Caco-2 (cell line): ENCODE measurements at regions not wholly inside any gene's neighbourhood (a gene's known extent, or its start where the extent isn't known, plus 50 kb on each side); places are given as distances from the start of the nearest gene placed in this dataset.

Source experiments
- BruUV-seq: library from RNA; stranded (reverse); fragments of 400-500 nt; replicated peaks from 2 replicates; lab custom pipeline; 2021; lab: Mats Ljungman, UMichigan
- CTCF ChIA-PET: fragments of 300-600 bp; sonication (Branson Sonifier 250); formaldehyde crosslinking; loops from one replicate; lab custom pipeline; 2022; ENCODE audit warnings: antibody characterized with exemption; lab: Charles Lee
- POLR2A ChIA-PET: fragments of 300-600 bp; sonication (Branson Sonifier 250); formaldehyde crosslinking; loops from one replicate; lab custom pipeline; 2022; ENCODE audit warnings: antibody characterized with exemption; lab: Charles Lee
- DNase-seq, 2 experiments: peaks; one replicate each; pipeline versions ENCODE4 v3.0.0 to v3.0.0-alpha.2; 2020 to 2022
- H3K27me3 ChIP-seq: replicated peaks from 2 replicates; pipeline ENCODE4 v1.6.0; 2011; ENCODE audit warnings: low read length; ENCODE audit not compliant: control insufficient read depth, insufficient read depth
- H3K36me3 ChIP-seq: 2 replicates; pipeline ENCODE4 v1.5.1; 2011; ENCODE audit warnings: low read length; ENCODE audit not compliant: control insufficient read depth, insufficient read depth
- H3K4me1 ChIP-seq: fragments of 250-450 bp; sonication (Bioruptor Pico); 2 replicates; pipeline ENCODE4 v1.5.1; 2020; ENCODE audit warnings: mild to moderate bottlenecking
- H3K4me3 ChIP-seq: 2 replicates; pipeline ENCODE4 v1.5.1; 2011; ENCODE audit warnings: low read depth, mild to moderate bottlenecking, control low read depth, low read length
- H3K9me3 ChIP-seq: fragments of 250-450 bp; sonication (Bioruptor Pico); 2 replicates; pipeline ENCODE4 v1.5.1; 2020; ENCODE audit warnings: mild to moderate bottlenecking, moderate library complexity
- H3K27ac Mint-ChIP-seq: one replicate; pipeline ENCODE4 v1.8.0; 2022; ENCODE audit warnings: mixed read lengths; ENCODE audit not compliant: unreplicated experiment
- H3K27me3 Mint-ChIP-seq: one replicate; pipeline ENCODE4 v1.8.0; 2022; ENCODE audit warnings: mixed read lengths; ENCODE audit not compliant: insufficient read depth, unreplicated experiment
- H3K36me3 Mint-ChIP-seq: one replicate; pipeline ENCODE4 v1.8.0; 2022; ENCODE audit warnings: mild to moderate bottlenecking, mixed read lengths; ENCODE audit not compliant: insufficient read depth, unreplicated experiment
- H3K4me1 Mint-ChIP-seq: one replicate; pipeline ENCODE4 v1.8.0; 2022; ENCODE audit warnings: low read depth, mixed read lengths; ENCODE audit not compliant: unreplicated experiment
- H3K4me3 Mint-ChIP-seq: one replicate; pipeline ENCODE4 v1.8.0; 2022; ENCODE audit warnings: mild to moderate bottlenecking, moderate library complexity, mixed read lengths; ENCODE audit not compliant: unreplicated experiment
- H3K9me3 Mint-ChIP-seq: one replicate; pipeline ENCODE4 v1.8.0; 2022; ENCODE audit warnings: mixed read lengths; ENCODE audit not compliant: unreplicated experiment
- intact Hi-C: fragments of 100-400 bp; cut with micrococcal nuclease; formaldehyde crosslinking; loops from one replicate; pipeline ENCODE4 v1.10.0; 2022; ENCODE audit not compliant: unreplicated experiment
- TF ChIP-seq, protein P1 (sequence below), 2 experiments: fragments of 200-600 bp in 1 of 2; IDR thresholded peaks; 1 replicate in 1 of 2; 2 replicates in 1 of 2; pipeline versions ENCODE4 v1.5.1 to v1.8.0; 2011 to 2022; ENCODE audit warnings: antibody characterized with exemption in 1 of 2, control low read depth in 1 of 2, inconsistent platforms in 1 of 2, low read depth in 1 of 2, low read length in 1 of 2, mild to moderate bottlenecking in 1 of 2, moderate library complexity in 1 of 2; ENCODE audit not compliant: insufficient read depth in 1 of 2, severe bottlenecking in 1 of 2, unreplicated experiment in 1 of 2

DNA sequence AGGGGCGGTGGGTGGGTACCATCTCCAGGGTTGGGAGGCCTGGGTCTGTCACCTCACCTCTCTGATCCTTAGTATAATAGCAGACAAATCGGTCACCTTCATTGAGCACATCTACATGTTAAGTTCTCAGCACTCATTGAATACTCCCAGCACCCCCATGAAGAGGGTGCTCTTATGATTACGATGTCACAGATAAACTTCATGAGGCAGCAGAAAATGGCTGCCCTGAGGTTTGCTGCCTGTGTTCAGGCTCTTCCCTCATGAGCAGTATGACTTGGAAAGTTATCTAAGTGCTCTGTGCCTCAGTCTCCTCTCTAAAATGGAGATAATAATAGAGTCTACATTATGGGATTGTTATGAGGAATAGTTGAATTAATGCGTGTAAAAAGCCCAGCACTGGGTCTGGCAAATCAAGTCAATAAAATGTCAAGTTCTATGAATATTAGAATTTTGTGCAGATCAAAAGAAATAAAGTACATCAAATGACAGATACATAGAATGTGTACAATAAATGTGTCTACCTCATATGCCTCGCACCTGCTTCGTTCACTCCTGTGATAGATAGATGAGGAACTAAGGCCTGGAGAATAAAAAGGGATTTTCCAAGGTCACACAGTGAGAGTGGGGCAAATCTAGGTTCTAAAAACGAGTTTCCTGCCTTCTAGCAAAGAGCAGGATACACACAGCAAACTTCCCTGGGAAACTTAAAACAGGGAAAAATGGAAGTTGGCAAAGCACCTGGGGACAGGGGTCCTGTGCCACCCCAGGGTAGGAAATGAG lies 142.2 kb upstream of the MRPS22 start:
- TF ChIP-seq, protein P1, sequence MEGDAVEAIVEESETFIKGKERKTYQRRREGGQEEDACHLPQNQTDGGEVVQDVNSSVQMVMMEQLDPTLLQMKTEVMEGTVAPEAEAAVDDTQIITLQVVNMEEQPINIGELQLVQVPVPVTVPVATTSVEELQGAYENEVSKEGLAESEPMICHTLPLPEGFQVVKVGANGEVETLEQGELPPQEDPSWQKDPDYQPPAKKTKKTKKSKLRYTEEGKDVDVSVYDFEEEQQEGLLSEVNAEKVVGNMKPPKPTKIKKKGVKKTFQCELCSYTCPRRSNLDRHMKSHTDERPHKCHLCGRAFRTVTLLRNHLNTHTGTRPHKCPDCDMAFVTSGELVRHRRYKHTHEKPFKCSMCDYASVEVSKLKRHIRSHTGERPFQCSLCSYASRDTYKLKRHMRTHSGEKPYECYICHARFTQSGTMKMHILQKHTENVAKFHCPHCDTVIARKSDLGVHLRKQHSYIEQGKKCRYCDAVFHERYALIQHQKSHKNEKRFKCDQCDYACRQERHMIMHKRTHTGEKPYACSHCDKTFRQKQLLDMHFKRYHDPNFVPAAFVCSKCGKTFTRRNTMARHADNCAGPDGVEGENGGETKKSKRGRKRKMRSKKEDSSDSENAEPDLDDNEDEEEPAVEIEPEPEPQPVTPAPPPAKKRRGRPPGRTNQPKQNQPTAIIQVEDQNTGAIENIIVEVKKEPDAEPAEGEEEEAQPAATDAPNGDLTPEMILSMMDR (IDR thresholded peaks at IDR 0.05; ENCODE audit: insufficient read depth in 1 of 2, low read depth in 1 of 2, low read length in 1 of 2, severe bottlenecking in 1 of 2, unreplicated experiment in 1 of 2), result no peak
- no peak overlapping the region for H3K4me3 Mint-ChIP-seq
- H3K36me3 ChIP-seq, result no peaks in the 10 kb centered on the region
- H3K36me3 Mint-ChIP-seq, result no peaks in the 10 kb centered on the region
- DNase-seq, result no peak
- no peak overlapping the region for H3K4me3 ChIP-seq
- H3K9me3 ChIP-seq, result peaks cover 2% of the 10 kb centered on the region; the same call in 1 of the 2 replicates
- no peaks in the 10 kb centered on the region for H3K4me1 Mint-ChIP-seq
- CTCF ChIA-PET, result interaction anchor here (1.3 to 1.5 kb wide), 3 partner anchors 88 to 128 kb away, joined by 4 to 13 read pairs (median 5); no protein-coding TSS in a partner anchor
- H3K4me1 ChIP-seq, result no peaks in the 10 kb centered on the region
- no peaks in the 10 kb centered on the region for H3K27me3 Mint-ChIP-seq
- POLR2A ChIA-PET, result no interaction called here
- BruUV-seq, result no TSS peak
- no peak overlapping the region for H3K27ac Mint-ChIP-seq
- no peaks in the 10 kb centered on the region for H3K27me3 ChIP-seq
- intact Hi-C loops, result loop anchor here (1.0 to 5.0 kb wide), 3 partner anchors 89 to 260 kb away; no protein-coding TSS in a partner anchor
- H3K9me3 Mint-ChIP-seq, result no peaks in the 10 kb centered on the region

- H3K27me3 ChIP-seq, result no peaks in the 10 kb centered on the region
- no TSS peak for BruUV-seq
- Mint-ChIP-seq H3K27ac (no peak overlapping the region), H3K36me3 (no peaks in the 10 kb centered on the region), H3K4me1 (no peaks in the 10 kb centered on the region), H3K27me3 (no peaks in the 10 kb centered on the region), H3K9me3 (no peaks in the 10 kb centered on the region), H3K4me3 (no peak overlapping the region)
- intact Hi-C loops, result loop anchor here (1.0 to 5.0 kb wide), 3 partner anchors 90 to 261 kb away; no protein-coding TSS in a partner anchor
- no peaks in the 10 kb centered on the region for H3K9me3 ChIP-seq
- TF ChIP-seq, protein P1 (IDR thresholded peaks at IDR 0.05; ENCODE audit: insufficient read depth in 1 of 2, low read depth in 1 of 2, low read length in 1 of 2, severe bottlenecking in 1 of 2, unreplicated experiment in 1 of 2), result peak; percentile 22 to 65
- CTCF ChIA-PET, result interaction anchor here (0.6 to 1.6 kb wide), 5 partner anchors 89 to 266 kb away, joined by 4 to 13 read pairs (median 5); no protein-coding TSS in a partner anchor
- H3K4me3 ChIP-seq, result no peak overlapping the region
- H3K4me1 ChIP-seq, result no peaks in the 10 kb centered on the region
- DNase-seq, result peak; percentile 68 to 75
- POLR2A ChIA-PET, result no interaction called here
- no peaks in the 10 kb centered on the region for H3K36me3 ChIP-seq
Observed at GRCh38 chr3:139202226-139202958, 141.4 kb upstream of the MRPS22 start.

- no TSS peak for BruUV-seq
- H3K4me3 Mint-ChIP-seq, result no peak overlapping the region
- POLR2A ChIA-PET, result no interaction called here
- H3K36me3 ChIP-seq, result no peaks in the 10 kb centered on the region
- intact Hi-C loops, result loop anchor here (1.0 to 5.0 kb wide), 3 partner anchors 90 to 262 kb away; no protein-coding TSS in a partner anchor
- H3K27me3 Mint-ChIP-seq, result peaks cover 4% of the 10 kb centered on the region
- CTCF ChIA-PET, result interaction anchor here (1.3 to 1.6 kb wide), 4 partner anchors 89 to 267 kb away, joined by 4 to 13 read pairs (median 5); no protein-coding TSS in a partner anchor
- H3K27me3 ChIP-seq, result no peaks in the 10 kb centered on the region
- TF ChIP-seq, protein P1 (IDR thresholded peaks at IDR 0.05; ENCODE audit: insufficient read depth in 1 of 2, low read depth in 1 of 2, low read length in 1 of 2, severe bottlenecking in 1 of 2, unreplicated experiment in 1 of 2), result no peak
- DNase-seq, result no peak
- H3K9me3 Mint-ChIP-seq, result no peaks in the 10 kb centered on the region
- H3K27ac Mint-ChIP-seq, result no peak overlapping the region
- H3K9me3 ChIP-seq, result no peaks in the 10 kb centered on the region
- no peaks in the 10 kb centered on the region for H3K4me1 ChIP-seq
- H3K4me3 ChIP-seq, result no peak overlapping the region
- no peaks in the 10 kb centered on the region for H3K4me1 Mint-ChIP-seq
- H3K36me3 Mint-ChIP-seq, result no peaks in the 10 kb centered on the region
Observed at GRCh38 chr3:139202959-139203349, 140.9 kb upstream of the MRPS22 start.
